HUDEP-2 (cell line): ENCODE measurements at regions not wholly inside any gene's neighbourhood (a gene's known extent, or its start where the extent isn't known, plus 50 kb on each side); places are given as distances from the start of the nearest gene placed in this dataset.

Experiments used
- DNase-seq, 76 experiments: peaks; one replicate each; lab custom pipeline; 2025; ENCODE audit not compliant: unreplicated experiment in 76 of 76; lab: John Stamatoyannopoulos, UW

DNA sequence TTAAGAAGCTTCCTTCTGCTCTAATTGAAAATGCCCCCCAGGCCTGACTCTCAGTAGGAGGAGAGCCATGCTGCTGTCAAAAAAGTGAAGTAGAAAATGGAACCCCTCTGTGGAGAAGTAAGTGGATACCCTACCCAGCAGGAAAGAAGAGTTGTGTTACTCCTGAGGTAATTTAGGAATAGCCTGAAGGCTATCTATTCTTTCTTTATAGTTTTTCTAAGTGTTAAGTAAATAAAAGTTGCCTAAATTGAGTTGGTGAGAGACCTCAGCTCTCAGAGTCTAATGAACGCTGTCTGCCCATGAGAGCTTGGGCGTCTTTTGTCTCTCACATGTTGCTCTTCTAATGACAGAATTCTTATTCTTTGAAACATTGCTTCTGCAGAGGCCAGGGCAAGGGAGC lies 116.2 kb downstream of the NSUN3 start:
- no peak for DNase-seq

DNA sequence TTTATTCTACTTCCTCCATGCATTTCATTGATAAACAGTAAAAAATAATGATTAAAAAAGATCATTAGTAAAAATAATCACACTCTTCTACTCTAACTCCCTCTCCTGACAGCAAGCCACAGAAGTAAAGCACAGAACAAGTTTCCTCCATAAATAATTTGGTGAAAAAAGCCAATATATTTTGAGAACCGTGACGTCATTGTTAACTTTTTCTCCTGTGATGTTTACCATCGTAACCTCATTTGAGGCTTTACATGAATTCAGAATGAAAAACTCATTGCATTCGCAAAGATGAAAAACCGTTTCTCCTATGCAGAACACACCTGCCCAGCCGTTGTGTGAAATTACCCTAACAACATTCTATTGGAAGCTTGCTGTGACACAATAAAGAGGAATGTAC lies 120.7 kb downstream of the NSUN3 start:
- DNase-seq, result no peak

DNA sequence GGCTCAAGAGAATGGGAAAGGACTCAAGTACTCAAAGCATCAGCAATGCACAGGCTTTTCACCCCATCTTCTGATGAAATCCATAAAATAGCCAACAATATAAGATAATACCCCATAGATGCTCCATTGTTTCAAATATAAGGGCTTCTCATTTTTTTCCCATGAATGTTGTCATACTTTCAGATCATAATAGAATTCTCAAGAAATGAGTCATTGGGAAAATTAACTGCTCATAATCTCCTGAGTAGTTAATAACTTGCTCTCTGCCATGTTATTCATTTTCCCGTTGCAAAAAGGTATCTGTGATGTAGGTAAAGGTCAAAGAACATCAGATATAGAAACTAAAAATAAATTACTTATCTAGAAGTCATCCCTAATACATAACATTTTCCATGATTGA lies 121.9 kb downstream of the NSUN3 start:
- no peak for DNase-seq

GRCh38 chr3:94185753-94186152 lies 122.9 kb downstream of the NSUN3 start:
- DNase-seq, result no peak

DNA sequence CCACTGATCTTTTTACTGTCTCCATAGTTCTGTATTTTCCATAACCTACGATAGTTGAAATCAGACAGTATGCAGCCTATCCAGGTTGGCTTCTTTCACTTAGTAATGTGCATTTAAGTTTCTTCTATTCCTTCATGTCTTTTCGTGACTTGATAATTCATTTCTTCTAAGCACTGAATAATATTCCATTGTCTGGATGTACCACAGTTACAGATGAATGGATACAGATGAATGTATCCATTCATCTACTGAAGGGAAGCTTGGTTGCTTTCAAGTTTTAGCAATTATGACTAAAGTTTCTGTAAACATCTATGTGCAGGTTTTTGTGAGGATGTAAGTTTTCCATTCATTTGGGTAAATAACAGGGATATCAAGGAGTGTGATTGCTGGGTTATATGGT lies 124.8 kb downstream of the NSUN3 start:
- no peak for DNase-seq

GRCh38 chr3:94195381-94195780 lies 132.5 kb downstream of the NSUN3 start:
- DNase-seq, result no peak

GRCh38 chr3:94206291-94206690 lies 143.4 kb downstream of the NSUN3 start:
- DNase-seq, result no peak

DNA sequence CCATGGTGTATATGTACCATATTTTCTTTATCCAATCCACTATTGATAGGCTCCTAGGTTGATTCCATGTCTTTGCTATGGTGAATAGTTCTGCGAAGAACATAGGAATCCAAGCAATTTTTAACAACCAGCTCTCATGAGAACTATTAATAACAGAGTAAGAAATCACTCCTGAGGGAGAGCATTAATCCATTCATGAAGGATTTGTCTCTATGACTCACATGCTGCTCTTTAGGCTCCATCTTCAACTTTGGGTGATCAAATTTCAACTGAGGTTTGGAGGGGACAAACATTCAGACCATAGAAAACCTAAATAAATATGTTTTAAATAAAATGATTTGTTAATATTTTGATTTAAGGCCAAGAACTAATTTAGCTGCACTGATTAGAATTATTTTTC lies 147.4 kb downstream of the NSUN3 start:
- DNase-seq, result no peak

DNA sequence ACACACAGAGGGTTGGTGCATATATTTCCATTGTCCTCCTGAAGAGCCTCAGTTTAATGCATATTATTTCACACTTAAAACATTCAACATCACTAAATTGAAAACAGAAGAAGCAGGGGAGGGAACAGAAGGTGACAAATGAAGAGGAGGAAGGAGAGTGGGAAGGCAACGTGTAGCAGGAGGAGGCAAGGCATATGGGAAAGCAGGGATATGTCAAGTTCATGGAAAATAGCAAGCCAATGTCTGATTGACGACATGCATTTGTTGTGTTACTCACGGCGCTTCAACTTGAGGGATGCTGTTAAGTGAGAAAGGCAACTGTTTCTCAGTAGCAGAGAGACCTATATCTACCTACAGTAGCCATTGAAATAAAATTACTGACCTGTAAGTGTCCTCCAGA lies 154.5 kb downstream of the NSUN3 start:
- no peak for DNase-seq

GRCh38 chr3:94220426-94220825 lies 157.6 kb downstream of the NSUN3 start:
- no peak for DNase-seq

DNA sequence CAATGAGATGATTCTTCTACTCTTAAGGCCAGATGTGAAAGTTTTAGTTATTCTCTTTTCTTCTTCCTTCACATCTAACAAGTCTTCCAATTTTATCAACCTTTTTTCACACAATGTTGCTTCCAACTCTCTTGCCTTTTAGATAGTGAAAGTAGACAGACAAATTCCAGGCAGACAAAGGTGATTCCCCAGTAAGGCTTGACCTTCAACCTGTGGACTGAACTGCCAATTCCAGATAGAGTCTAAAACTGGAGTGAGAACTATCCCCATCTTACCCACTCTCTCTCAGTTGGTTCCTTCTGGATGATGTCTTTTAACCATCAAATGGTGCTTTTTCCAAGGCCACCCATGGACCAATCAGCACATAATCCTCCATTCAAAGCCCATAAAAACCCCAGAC lies 159.0 kb downstream of the NSUN3 start:
- no peak for DNase-seq

GRCh38 chr3:94225148-94225865 lies 162.4 kb downstream of the NSUN3 start:
- DNase-seq, result peak in 1 of 76 experiments; percentile 0

GRCh38 chr3:94226078-94226477 lies 163.2 kb downstream of the NSUN3 start:
- no peak for DNase-seq

- DNase-seq, result no peak
Measured at GRCh38 chr3:94232921-94233320, 170.1 kb downstream of the NSUN3 start.

DNA sequence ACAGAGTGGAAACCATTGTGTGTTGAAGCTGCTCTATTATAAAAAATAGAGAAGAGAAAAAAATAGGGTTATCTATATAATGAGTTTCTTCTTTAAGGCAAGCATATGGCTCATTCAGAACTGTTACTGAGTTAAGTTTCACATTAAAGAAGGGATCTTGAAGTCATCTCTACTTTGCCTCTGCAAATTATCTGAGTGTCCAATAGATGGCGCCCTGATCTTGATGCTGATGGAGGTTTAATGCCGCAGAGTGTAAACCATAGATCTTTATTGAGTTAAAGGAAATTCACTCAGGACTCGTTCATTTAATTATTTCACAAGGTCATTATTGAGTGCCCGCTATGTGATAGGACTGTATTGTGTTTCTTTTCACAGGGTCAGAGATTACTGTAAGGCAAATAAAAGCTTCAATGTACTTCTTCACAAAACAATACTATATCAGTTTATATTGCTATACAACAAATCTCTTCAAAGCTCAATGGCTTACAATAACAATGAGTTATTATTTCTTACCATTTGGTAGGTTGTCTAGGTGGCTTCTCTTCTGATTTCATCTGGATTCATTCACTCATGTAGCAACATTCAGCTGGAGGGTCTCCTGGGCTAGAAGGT lies 171.4 kb downstream of the NSUN3 start:
- peak in 18 of 76 experiments; percentile 1 to 27 (median 5) for DNase-seq

DNA sequence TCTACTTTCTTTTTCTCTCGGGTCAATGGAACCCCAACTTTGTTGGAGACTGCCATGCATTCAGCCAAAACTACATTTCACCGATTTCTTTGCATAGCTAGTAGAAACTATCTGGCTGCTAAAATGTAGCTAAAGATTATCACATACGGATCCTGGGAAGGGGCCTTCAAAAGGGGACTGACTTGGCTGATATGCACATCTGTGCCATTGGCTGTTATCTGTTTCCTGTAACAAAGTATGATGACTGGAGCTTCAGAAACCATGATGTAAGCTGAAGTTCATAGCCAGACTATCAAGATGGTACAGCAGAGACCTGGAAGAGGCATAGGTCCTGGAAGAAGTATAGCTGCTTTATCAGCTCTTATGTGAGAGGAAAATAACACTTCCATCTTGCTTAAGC lies 179.1 kb downstream of the NSUN3 start:
- no peak for DNase-seq

DNA sequence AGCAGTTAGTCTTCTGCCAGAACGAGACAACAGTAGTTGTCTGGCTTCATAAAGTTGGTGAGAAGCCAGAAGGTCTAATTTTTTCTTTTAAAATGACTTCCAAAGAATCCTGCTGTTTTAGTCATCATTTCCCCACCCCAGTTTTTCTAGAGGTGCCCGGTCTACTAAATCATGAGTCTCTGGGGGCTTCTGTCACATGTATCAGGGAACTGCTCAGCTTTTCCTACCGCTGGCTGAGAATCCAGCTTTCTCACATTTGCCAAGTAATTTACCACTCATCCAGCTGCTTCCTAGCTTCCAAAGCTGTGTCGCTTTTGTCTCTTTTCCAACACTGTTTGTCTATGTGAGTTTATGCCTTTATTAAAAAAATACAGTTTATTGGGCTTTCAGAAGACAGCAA lies 183.3 kb downstream of the NSUN3 start:
- DNase-seq, result no peak

GRCh38 chr3:94248042-94248441 lies 185.2 kb downstream of the NSUN3 start:
- DNase-seq, result no peak

GRCh38 chr3:94249491-94250079 lies 186.7 kb downstream of the NSUN3 start:
- peak in 56 of 76 experiments; percentile 2 to 69 (median 35) for DNase-seq

DNA sequence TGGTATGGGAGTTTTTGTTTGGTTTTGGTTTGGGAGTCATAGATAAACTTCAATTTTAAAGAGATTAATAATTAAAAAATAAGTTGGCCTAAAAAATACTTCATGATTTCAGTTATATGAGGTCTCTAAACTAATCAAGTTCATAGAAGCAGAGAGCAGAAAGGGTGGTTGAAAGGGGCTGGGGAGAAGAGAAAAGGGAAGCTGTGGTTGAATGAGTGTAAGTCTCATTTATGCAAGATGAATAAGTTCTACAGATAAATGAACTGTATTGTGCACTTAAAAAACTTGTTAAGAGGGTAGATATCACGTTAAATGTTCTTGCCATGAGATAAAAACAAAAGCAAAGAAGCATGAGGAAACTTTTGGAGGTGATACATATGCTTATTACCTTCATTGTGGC lies 188.7 kb downstream of the NSUN3 start:
- DNase-seq, result no peak

GRCh38 chr3:94252316-94252715 lies 189.5 kb downstream of the NSUN3 start:
- no peak for DNase-seq
